ENCODE measurements at regions not wholly inside any gene's neighbourhood (a gene's known extent, or its start where the extent isn't known, plus 50 kb on each side); places are given as distances from the start of the nearest gene placed in this dataset.

DNA sequence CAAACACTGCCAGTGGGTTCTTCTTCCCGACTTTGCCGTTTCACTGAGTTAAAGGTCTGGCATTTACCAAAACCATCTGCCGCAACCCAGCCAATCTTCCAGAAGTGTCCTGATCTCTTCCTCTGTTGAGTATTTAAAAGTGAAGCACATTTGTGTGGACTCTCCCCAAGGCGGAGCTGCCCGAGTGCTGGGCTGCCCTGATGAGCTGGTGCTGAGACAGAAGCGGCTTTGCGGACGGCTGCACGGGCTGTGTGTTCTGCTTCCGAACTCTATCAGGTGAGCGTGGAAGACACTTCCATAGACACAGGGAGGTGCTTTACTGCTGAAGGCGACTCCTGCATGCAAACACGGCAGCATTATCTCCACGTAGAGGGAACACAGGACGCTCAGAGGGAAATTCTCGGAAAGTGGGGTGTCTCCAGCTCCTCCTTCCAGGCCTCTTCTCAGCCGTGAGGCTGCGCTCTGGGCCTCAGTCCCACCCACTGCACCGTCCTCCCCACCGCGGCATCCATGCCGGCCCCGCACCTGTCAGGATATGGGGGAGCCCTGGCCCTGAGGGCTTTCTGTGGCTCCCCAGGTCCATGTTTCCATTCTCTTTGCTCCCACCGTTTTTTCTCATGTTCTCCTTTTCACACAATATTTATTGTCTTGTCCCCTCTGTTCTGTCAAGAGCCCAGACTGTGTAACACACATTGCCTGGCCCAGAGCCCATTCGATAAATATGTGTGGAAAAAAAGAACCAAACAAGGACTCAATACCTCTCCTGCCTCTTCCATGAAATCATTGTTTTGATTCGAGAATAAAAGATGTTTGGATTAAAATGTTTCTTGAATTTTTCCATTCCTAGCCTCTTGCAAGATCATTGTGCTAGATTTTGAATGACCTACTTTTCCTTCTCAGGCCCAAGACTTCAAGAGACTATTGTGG lies 205.1 kb downstream of the DLL1 start:
- no peak for DNase-seq (ENCODE audit: low read depth in 2 of 2)

DNA sequence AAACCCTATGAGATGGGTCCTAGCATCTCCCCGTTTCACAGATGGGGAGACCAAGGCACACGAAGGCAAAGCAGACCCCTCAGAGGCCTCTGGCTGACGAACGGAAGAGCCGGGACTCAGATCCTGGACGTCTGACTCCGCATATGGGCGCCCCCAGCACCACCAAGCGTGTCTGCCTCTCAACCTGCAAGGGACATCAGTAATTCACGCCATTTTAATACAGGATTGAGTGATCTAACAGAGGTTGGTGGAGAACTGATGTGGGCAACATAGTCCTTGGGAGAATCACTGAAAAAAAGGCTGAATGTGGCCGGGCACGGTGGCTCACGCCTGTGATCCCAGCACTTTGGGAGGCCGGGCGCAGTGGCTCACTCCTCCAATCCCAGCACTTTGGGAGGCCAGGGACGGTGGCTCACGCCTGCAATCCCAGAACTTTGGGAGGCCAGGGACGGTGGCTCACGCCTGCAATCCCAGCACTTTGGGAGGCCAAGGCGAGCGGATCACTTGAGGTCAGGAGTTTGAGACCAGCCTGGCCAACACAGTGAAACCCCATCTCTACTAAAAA lies 206.6 kb downstream of the DLL1 start:
- DNase-seq (ENCODE audit: low read depth in 2 of 2): no peak

GRCh38 chr6:170083236-170084051 lies 207.4 kb downstream of the DLL1 start:
- DNase-seq (ENCODE audit: low read depth in 2 of 2): no peak

- DNase-seq (ENCODE audit: low read depth in 2 of 2): no peak
Observed at GRCh38 chr6:170082531-170083187, 208.2 kb downstream of the DLL1 start.

DNA sequence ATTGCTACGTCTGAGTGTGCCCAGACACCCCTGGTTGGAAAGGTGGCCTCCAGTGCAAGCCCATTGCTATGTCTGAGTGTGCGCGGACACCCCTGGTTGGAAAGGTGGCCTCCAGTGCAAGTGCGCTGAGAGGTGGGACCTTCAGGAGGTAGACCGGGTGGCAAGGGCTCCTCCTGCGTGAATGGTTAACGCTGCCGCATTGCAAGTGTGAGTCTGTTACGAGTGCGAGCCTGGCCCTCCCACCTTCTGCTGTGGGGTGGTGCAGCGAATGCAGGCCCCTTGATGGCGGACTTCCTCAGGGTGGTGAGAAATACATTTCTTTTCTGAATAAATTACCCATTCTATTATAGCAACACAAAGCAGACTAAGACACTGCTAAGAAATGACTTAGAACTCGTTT lies 208.8 kb downstream of the DLL1 start:
- DNase-seq (ENCODE audit: low read depth in 2 of 2): no peak

DNA sequence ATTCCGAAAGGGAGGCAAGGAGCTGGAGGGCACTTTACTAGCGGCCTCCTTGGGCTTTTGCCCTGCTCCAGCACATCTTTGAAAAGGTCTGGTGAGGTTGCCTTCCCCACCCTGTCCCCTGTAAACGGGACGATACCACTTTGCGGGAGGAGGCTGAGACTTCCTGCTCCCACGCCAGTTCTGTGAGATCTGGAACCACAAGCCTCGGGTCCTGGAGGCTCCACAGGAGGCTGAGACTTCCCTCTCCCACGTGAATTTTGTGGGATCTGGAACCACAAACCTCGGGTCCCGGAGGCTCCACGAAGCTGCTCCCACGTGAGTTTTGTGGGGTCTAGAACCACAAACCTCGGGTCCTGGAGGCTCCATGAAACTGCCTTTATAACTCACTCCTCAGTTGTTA lies 209.3 kb downstream of the DLL1 start:
- no peak for DNase-seq (ENCODE audit: low read depth in 2 of 2)

DNA sequence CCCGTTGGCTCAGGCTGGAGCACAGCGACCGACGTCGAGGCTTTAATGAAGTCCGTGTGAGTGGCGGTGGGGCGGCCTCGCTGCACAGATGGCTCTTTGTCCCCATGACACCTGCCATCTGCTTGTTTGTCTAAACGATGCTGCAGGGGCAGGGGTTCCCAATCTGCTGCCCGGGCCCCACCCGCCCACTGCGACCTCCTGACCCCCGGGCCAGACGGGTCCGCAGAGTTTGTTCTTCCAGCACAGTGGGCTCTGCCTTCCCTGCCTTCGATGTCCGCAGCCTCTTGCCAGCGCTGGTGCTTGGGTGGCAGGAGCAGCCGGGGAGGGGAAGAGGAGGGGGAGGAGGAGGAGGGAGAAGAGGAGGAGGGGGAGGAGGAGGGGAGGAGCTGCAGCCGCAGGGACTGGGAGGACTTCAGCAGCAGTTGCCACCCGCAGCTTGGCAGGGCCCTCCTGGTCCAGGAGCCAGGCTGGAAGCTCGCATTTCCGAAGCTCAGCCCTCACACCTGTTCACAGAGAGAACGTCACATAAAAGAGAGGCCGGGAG lies 210.0 kb downstream of the DLL1 start:
- no peak for DNase-seq (ENCODE audit: low read depth in 2 of 2)

DNA sequence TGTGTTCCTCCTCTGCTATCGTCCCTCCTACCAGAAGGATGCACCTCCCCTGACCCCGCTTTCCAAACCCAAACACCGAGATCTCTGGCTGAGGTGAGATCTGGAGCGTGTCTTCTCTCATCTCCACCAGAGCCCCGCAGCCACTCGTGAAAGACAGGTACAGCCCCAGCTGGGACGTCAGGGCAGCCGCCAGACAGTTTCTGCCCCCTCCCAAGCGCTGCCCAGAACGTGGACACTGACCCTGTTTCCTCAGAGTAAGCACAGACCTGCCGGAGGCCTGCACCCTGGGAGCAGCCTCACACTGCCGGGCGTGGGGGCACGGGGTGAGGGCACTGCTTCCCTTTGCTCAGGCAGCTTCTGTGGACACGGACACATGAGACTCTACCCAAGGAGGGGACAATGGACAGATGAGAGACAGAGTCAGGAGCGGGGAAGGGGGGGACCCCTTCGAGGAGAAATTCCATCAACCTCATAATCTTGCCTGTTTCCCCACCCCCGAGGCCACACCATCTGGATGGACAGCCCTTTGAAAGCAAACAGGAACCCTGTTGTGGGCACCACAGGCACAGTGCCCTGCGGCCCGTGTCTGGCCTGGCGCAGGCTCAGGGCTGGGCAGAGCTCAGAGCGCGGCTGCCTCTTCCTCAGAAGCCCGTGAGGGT lies 210.6 kb downstream of the DLL1 start:
- DNase-seq (ENCODE audit: low read depth in 2 of 2): no peak

DNA sequence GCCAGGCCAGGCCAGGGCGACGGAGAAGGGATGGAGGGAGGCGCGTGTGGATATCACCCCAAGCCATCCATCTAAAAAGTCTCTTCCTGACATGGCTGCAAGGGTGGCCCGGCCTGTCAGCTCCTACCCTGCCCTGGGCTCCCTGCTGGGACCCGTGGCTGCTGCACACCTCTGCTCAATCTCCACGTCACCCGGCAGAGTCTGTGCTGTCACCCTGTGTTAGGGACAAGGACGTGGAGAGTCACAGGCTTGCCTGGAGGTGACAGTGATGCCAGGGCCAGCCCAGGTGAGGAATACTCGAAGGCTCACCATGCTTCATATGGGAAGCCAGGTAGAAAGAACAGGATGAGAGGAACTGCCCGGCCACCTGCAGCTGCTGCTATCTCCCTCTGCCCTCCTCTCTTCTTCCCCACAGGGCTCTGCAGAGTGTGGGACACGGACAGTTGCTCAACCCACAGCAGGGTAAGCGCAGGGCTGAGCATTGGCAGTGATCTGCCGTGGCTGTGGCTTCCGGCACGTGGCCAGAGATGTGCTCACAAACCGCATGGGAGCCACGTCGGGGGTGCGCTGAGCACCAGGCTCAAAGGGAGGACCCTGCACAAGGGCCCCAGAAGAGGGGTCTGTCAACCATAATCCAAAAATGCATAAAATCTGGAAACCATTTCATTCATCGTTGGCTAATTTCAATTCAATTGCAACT lies 214.3 kb downstream of the DLL1 start:
- DNase-seq (ENCODE audit: low read depth in 2 of 2): no peak

DNA sequence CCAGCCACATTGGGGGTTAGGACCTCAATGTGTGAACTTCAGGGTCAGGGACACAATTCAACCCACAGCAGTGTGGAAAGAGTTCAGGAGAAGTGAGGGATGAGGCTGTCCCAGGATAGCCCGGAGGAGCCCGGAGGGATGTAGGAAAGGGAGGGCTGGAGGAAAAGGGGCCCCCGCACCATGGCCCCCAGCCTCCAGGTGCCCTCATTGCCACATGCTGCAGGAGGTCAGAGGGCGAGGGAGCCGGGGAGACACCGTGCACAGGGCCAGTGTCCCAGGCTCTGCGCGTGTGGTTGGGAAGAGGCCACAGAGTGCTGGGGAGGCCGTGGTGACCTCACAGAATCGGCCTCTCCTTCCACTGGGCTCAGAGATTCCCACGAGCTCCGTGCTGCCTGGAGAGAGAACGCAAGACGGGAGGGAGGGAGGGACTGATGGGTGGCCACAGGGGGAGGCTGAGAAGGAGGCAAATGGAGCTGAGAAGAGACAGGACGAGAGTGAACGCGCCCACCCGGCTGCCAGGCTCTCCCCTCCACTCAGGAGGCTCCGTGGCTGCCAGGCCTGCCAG lies 215.1 kb downstream of the DLL1 start:
- DNase-seq (ENCODE audit: low read depth in 2 of 2): no peak

DNA sequence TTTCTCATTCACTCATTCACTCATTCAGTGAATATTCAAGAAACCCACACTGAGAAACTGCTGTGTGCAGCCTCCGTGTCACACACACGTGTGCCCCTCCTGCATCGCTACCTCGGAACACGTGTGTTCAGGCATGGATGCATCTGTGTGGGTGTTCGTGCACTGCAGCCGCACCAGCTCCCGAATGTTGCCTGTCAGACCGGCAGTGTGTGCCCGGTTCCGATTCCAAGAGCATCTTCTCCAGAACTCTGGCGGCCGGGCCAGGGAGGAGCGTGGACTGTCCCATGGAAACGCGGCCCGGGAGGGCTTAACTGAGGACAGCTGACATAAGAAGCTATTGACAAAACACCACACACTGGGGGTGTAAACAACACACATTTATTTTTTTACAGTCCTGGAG lies 216.0 kb downstream of the DLL1 start:
- no peak for DNase-seq (ENCODE audit: low read depth in 2 of 2)

DNA sequence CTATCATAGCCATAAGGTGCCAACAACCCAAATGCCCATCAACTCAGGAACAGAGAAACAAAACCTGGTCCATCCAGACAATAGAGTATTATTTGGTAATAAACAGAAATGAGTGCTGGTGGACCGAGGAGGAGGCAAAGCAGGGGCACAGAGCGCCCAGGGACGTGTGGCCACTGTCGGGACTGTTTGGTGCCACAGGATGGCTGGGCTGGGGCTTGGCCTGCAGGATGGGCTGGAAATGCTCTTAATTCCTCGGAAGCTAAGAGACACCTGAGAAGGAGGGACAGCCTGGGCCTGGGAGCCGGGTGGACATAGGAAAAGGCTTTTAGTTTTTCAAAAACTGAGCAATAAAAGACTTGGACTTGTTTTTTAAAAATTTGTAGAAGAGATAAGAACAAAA lies 216.4 kb downstream of the DLL1 start:
- DNase-seq (ENCODE audit: low read depth in 2 of 2): no peak

DNA sequence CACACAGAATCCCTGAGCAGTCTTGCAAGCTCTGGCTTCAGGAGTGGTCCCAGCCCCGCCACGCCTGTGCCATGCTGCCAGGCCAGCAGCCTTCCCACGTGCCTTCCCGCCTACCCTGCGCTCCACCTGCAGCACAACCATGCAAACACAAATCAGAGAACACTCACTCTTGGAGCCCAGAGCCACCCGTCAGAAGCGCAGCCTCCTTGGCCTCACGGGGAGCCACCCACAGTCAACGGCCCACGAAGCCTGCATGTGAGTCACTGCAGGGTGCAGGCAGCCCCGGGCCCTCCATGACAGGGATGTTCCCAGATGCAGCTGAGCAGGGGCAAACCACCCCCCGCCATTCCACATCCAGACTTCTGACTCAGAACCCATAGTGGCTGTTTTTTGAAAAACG lies 217.0 kb downstream of the DLL1 start:
- DNase-seq (ENCODE audit: low read depth in 2 of 2): no peak

DNA sequence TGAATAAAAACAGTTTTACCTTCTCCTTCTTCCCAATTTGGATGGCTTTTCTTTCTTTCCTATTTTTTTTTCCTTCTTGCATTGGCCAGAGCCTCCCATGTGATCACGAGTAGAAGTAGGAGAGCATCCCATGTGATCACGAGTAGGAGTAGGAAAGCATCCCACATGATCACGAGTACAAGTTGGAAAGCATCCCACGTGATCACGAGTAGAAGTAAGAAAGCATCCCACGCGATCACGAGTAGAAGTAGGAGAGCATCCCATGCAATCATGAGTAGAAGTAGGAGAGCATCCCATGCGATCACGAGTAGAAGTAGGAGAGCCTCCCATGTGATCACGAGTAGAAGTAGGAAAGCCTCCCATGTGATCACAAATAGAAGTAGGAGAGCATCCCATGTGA lies 218.6 kb downstream of the DLL1 start:
- DNase-seq (ENCODE audit: low read depth in 2 of 2): no peak

DNA sequence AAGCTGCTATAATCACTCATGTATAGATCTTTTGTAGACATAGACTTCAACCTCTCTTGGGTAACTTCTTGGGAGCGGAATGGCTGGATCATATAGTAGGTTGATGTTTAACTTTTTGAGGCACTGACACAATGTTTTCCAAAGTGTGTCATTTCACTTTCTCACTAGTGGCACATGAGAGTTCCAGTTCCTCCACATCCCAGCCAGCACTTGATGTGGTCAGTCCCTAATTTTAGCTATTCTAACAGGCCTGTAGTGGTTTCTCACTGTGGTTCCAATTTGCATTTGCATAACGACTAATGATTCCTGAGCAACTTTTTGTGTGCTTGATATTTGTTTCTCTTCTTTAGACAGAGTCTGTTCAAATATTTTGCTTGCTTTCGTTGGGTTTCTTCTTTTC lies 221.3 kb downstream of the DLL1 start:
- DNase-seq (ENCODE audit: low read depth in 2 of 2): no peak

DNA sequence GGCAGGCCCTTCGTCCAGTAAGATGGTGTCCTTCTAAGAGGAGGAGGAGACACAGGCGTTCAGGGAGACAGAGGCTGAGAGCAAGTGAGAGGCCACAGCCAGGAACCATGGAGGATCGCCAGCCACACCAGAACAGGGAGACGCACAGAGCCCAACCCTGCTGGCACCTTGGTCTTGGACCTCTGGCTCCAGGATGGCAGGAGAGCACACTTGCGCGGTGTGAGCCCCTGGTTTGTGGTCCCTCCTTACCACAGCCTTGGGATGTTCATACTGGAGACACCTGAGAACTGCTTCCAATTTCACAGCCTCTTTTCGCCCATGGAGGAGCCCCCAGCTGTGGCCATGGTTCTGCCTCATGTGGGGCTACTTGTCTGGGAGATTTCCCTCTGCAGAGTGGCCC lies 222.4 kb downstream of the DLL1 start:
- no peak for DNase-seq (ENCODE audit: low read depth in 2 of 2)

DNA sequence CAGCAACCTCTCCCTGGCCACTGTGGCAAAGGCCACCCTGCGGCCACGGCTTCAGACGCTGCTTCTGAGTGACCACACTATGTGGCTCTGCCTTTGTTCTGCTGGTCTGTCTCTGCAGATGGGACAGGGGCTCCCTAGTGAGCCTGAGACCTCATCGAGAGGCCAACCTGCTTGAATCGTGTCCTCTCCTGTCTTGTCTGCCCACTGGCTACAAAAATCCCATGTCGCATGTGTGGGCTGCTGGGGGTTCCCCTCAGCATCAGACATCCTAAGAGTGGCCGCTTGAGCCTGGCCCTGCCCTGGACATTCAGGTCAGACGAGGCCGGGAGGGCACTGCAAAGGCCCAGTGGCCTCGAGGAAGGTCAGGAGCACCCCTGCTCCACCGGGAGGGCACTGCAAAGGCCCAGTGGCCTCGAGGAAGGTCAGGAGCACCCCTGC lies 222.9 kb downstream of the DLL1 start:
- DNase-seq (ENCODE audit: low read depth in 2 of 2): no peak

DNA sequence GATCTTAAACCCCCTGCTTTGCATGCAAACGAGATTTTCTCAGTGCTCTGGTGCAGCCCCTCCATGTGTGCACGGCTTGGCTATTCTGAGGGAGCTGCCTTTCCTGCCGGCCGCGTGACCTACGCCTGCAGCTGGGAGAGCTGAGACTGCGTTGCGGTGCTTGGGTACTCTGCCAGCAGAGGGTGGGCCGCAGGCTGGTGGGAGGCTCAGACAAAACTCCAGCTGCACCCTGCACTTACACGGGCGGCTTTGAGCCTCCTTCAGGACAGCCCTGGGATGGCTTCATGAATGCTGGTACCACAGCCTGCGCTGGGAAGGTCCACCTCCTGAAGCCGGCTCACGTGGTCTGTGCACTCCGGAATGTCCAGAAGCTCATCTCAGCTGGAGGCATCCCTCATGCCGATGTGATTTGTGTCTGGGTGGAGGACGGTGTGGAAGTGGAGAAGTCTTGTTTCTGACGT lies 223.7 kb downstream of the DLL1 start:
- no peak for DNase-seq (ENCODE audit: low read depth in 2 of 2)

DNA sequence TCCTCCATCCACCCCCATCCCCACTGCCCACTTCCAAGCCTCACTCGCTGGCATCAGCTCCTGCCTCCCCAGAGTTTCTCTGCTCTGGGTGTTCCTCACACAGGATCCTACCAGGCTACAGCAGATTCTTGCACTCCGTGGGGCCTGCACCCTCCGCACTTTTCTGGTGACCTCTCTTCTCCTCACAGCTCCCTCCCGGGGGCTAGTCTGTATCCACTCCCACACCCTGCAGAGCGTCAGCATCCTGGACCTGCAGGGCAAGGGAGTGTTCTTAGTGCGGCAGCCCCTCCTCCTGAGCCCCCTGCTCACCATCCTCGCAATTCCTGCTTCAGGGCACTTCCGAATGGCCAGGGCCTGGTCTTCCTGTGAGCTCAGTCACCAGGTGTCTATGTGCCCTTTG lies 224.2 kb downstream of the DLL1 start:
- DNase-seq (ENCODE audit: low read depth in 2 of 2): no peak

Data from stimulated activated CD8-positive, alpha-beta memory T cell treated with anti-CD3 and anti-CD28 coated beads, Interleukin-2, amount 100 ng/mL, for 48 hours (primary cell).